ENCODE measurements at regions not wholly inside any gene's neighbourhood (a gene's known extent, or its start where the extent isn't known, plus 50 kb on each side); places are given as distances from the start of the nearest gene placed in this dataset.

- no peak for TF ChIP-seq CHD7 (IDR thresholded peaks at IDR 0.05; ENCODE audit: insufficient replicate concordance, low read length)
- no peak for TF ChIP-seq SP2 (IDR thresholded peaks at IDR 0.05; ENCODE audit: low read length)
- TF ChIP-seq TBP (IDR thresholded peaks at IDR 0.05; ENCODE audit: low read depth, low read length): no peak
- TF ChIP-seq SIX5 (IDR thresholded peaks at IDR 0.05; ENCODE audit: low read depth, low read length): no peak
- TF ChIP-seq JUN (IDR thresholded peaks at IDR 0.05; ENCODE audit: low read depth, low read length): no peak
Measured at GRCh38 chr16:50991006-50991405, 160.1 kb downstream of the SALL1 start (continued).
